ENCODE measurements at regions not wholly inside any gene's neighbourhood (a gene's known extent, or its start where the extent isn't known, plus 50 kb on each side); places are given as distances from the start of the nearest gene placed in this dataset.
A peak's percentile ranks its signal among the peaks of the same experiment; 100 is the strongest.
"Not testable (repeated sequence)": the region's sequence is repeated elsewhere in the genome, so short reads cannot be mapped to it uniquely, and the experiment has no call there.

DNA sequence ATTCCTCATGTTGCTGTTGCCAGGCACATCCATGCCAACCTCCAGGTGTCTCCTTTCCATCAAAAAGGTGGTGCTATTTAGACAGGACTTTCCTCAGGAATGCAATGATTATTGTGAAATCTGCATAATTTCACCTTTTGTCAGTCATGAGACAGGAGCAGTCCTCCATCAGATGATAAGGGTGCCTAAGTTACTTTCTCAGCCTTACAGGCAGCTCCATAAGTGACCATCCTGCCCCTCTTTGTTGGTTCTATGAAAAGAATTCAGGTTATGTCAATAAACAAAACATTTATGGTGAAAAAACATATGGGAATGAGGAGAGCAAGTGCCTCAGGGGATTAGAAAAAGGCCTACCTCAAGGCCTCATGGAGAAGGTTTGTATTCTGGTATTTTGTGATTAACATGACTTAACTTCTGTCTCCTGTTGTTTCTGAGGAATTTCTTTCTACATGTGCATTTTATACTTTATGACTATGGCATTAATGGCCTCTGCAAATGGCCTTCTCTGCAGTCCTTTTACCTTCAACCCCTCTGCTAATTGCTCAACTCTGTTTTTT lies 110.3 kb upstream of the DIAPH3 start (continued):
- TF ChIP-seq ZSCAN18 (tag by site-specific recombination; IDR thresholded peaks at IDR 0.05), result no peak

GRCh38 chr13:60274655-60275054 lies 110.9 kb upstream of the DIAPH3 start:
- Histone ChIP-seq H3K4me3 (ENCODE audit: low read depth, low read length) (no peak overlapping the region), H3K27ac (ENCODE audit: extremely low read depth, low read depth, low read length) (no peak overlapping the region), H3K36me3 (ENCODE audit: control insufficient read depth in 2 of 2, insufficient read depth in 1 of 2, low read length in 2 of 2) (no peaks in the 10 kb centered on the region), H3K4me1 (ENCODE audit: control insufficient read depth, insufficient read depth, low read length) (no peaks in the 10 kb centered on the region), H3K9me3 (ENCODE audit: control insufficient read depth, insufficient read depth, low read depth, low read length) (no peaks in the 10 kb centered on the region)
- ChIA-PET POLR2A (no interaction called here), CTCF (no interaction called here)
- TF ChIP-seq, protein P1, sequence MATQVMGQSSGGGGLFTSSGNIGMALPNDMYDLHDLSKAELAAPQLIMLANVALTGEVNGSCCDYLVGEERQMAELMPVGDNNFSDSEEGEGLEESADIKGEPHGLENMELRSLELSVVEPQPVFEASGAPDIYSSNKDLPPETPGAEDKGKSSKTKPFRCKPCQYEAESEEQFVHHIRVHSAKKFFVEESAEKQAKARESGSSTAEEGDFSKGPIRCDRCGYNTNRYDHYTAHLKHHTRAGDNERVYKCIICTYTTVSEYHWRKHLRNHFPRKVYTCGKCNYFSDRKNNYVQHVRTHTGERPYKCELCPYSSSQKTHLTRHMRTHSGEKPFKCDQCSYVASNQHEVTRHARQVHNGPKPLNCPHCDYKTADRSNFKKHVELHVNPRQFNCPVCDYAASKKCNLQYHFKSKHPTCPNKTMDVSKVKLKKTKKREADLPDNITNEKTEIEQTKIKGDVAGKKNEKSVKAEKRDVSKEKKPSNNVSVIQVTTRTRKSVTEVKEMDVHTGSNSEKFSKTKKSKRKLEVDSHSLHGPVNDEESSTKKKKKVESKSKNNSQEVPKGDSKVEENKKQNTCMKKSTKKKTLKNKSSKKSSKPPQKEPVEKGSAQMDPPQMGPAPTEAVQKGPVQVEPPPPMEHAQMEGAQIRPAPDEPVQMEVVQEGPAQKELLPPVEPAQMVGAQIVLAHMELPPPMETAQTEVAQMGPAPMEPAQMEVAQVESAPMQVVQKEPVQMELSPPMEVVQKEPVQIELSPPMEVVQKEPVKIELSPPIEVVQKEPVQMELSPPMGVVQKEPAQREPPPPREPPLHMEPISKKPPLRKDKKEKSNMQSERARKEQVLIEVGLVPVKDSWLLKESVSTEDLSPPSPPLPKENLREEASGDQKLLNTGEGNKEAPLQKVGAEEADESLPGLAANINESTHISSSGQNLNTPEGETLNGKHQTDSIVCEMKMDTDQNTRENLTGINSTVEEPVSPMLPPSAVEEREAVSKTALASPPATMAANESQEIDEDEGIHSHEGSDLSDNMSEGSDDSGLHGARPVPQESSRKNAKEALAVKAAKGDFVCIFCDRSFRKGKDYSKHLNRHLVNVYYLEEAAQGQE (tag by site-specific recombination; IDR thresholded peaks at IDR 0.05), result peak; percentile 53; the same call in 1 of the 2 replicates
- no peak for TF ChIP-seq MZF1 (tag by site-specific recombination; IDR thresholded peaks at IDR 0.05; ENCODE audit: borderline replicate concordance)

- no peak for TF ChIP-seq ZNF335 (tag by site-specific recombination; conservative IDR thresholded peaks at IDR 0.05)
- H3K27ac ChIP-seq (ENCODE audit: extremely low read depth, low read depth, low read length), result no peak overlapping the region
- ChIA-PET POLR2A (no interaction called here), CTCF (no interaction called here)
- H3K36me3 ChIP-seq (ENCODE audit: control insufficient read depth in 2 of 2, insufficient read depth in 1 of 2, low read length in 2 of 2), result no peaks in the 10 kb centered on the region
- no peaks in the 10 kb centered on the region for H3K4me1 ChIP-seq (ENCODE audit: control insufficient read depth, insufficient read depth, low read length)
- no peak overlapping the region for H3K4me3 ChIP-seq (ENCODE audit: low read depth, low read length)
- H3K9me3 ChIP-seq (ENCODE audit: control insufficient read depth, insufficient read depth, low read depth, low read length), result no peaks in the 10 kb centered on the region
Measured at GRCh38 chr13:60275208-60275607, 111.5 kb upstream of the DIAPH3 start.

DNA sequence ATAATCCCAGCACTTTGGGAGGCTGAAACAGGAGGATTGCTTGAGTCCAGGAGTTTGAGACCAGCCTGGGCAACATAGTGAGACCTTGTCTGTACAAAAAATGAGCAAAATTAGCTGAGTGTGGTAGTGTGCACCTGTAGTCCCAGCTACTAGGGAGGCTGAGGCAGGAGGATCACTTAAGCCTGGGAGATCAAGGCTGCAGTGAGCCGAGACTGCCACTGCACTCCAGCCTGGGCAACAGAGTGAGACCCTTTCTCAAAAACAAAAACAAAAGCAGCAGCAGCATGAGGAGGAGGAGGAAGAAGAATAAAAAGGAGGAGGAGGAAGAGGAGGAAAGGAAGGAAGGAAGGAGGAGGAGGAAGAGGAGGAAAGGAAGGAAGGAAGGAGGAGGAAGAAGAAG lies 116.5 kb upstream of the TDRD3 start:
- H3K9me3 ChIP-seq (ENCODE audit: control insufficient read depth, insufficient read depth, low read depth, low read length); H3K4me1 ChIP-seq (ENCODE audit: control insufficient read depth, insufficient read depth, low read length); H3K4me3 ChIP-seq (ENCODE audit: low read depth, low read length); CTCF ChIA-PET; POLR2A ChIA-PET; H3K36me3 ChIP-seq (ENCODE audit: control insufficient read depth in 2 of 2, insufficient read depth in 1 of 2, low read length in 2 of 2); H3K27ac ChIP-seq (ENCODE audit: extremely low read depth, low read depth, low read length): not testable (repeated sequence)
- 0 out of 2 replicates have a peak, but pooled peaks have one; percentile 53 for TF ChIP-seq ZNF121 (tag by site-specific recombination; IDR thresholded peaks at IDR 0.05)

DNA sequence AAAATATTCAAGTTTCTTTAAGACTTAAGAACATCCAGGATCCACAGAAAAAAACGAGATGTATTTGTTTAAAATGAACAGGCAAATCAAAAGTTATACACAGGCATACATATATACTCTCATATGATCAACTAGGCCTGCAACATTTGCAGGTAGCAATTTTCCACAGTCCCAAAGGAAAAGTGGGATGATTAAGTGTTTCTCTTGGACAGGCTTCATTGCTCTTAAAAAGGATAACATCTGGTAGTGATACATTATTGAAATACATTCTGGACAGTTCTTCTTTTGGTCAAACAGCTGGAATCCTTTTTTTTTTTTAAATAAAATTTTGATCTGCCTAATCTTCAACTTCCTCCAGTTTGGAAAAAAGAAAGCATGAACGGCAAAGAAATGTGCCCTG lies 114.8 kb upstream of the TDRD3 start:
- H3K36me3 ChIP-seq (ENCODE audit: control insufficient read depth in 2 of 2, insufficient read depth in 1 of 2, low read length in 2 of 2), result no peaks in the 10 kb centered on the region
- H3K9me3 ChIP-seq (ENCODE audit: control insufficient read depth, insufficient read depth, low read depth, low read length), result no peaks in the 10 kb centered on the region
- no peak overlapping the region for H3K4me3 ChIP-seq (ENCODE audit: low read depth, low read length)
- H3K27ac ChIP-seq (ENCODE audit: extremely low read depth, low read depth, low read length), result no peak overlapping the region
- H3K4me1 ChIP-seq (ENCODE audit: control insufficient read depth, insufficient read depth, low read length), result no peaks in the 10 kb centered on the region
- POLR2A ChIA-PET, result no interaction called here
- CTCF ChIA-PET, result no interaction called here
- TF ChIP-seq, protein P2, sequence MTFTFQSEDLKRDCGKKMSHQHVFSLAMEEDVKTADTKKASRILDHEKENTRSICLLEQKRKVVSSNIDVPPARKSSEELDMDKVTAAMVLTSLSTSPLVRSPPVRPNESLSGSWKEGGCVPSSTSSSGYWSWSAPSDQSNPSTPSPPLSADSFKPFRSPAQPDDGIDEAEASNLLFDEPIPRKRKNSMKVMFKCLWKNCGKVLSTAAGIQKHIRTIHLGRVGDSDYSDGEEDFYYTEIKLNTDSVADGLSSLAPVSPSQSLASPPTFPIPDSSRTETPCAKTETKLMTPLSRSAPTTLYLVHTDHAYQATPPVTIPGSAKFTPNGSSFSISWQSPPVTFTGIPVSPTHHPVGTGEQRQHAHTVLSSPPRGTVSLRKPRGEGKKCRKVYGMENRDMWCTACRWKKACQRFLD (tag by site-specific recombination; IDR thresholded peaks at IDR 0.05), result no peak
- no peak for TF ChIP-seq ZNF521 (tag by site-specific recombination; IDR thresholded peaks at IDR 0.05)
- TF ChIP-seq KLF9 (tag by site-specific recombination; IDR thresholded peaks at IDR 0.05; ENCODE audit: low read depth), result no peak
- TF ChIP-seq ZNF777 (tag by site-specific recombination; IDR thresholded peaks at IDR 0.05; ENCODE audit: borderline replicate concordance), result no peak
- no peak for TF ChIP-seq ZNF169 (tag by site-specific recombination; IDR thresholded peaks at IDR 0.05)
- no peak for TF ChIP-seq ZXDB (tag by site-specific recombination; IDR thresholded peaks at IDR 0.05)
- TF ChIP-seq ZNF76 (tag by site-specific recombination; IDR thresholded peaks at IDR 0.05; ENCODE audit: borderline replicate concordance, low read depth), result no peak
- no peak for TF ChIP-seq KLF10 (tag by site-specific recombination; IDR thresholded peaks at IDR 0.05)
- no peak for TF ChIP-seq ZNF623 (tag by site-specific recombination; IDR thresholded peaks at IDR 0.05)
- no peak for TF ChIP-seq MYNN (tag by site-specific recombination; IDR thresholded peaks at IDR 0.05; ENCODE audit: borderline replicate concordance)
- TF ChIP-seq HOXD13 (CRISPR knock-in tag; IDR thresholded peaks at IDR 0.05; ENCODE audit: borderline replicate concordance), result no peak
- no peak for TF ChIP-seq ZNF311 (tag by site-specific recombination; IDR thresholded peaks at IDR 0.05; ENCODE audit: borderline replicate concordance)
- TF ChIP-seq ZNF768 (tag by site-specific recombination; IDR thresholded peaks at IDR 0.05), result no peak
- TF ChIP-seq ZNF529 (tag by site-specific recombination; IDR thresholded peaks at IDR 0.05; ENCODE audit: insufficient replicate concordance), result no peak
- TF ChIP-seq ZNF266 (tag by site-specific recombination; IDR thresholded peaks at IDR 0.05; ENCODE audit: low read depth), result no peak

All from HEK293 (cell line).